Hepatocyte (in vitro differentiated cells): ENCODE measurements at regions not wholly inside any gene's neighbourhood (a gene's known extent, or its start where the extent isn't known, plus 50 kb on each side); places are given as distances from the start of the nearest gene placed in this dataset.

Experiments
- DNase-seq: peaks from one replicate; pipeline ENCODE4 v3.0.0-alpha.2; 2016; ENCODE audit warnings: low spot score
- H2AFZ ChIP-seq: fragments of 200-600 bp; sonication (generic); 2 replicates; pipeline ENCODE4 v1.6.0; 2016; ENCODE audit warnings: antibody characterized with exemption, mild to moderate bottlenecking
- H3K27ac ChIP-seq: fragments of 200-600 bp; sonication (generic); 2 replicates; pipeline ENCODE4 v1.5.1; 2016; ENCODE audit warnings: mild to moderate bottlenecking
- H3K27me3 ChIP-seq: fragments of 200-600 bp; sonication (generic); 2 replicates; pipeline ENCODE4 v1.6.1; 2016
- H3K36me3 ChIP-seq: fragments of 200-600 bp; sonication (generic); replicated peaks from 2 replicates; pipeline ENCODE4 v1.5.1; 2016; ENCODE audit warnings: low read depth; ENCODE audit not compliant: insufficient read depth
- H3K4me1 ChIP-seq: fragments of 200-600 bp; sonication (generic); 2 replicates; pipeline ENCODE4 v1.5.1; 2016; ENCODE audit warnings: mild to moderate bottlenecking, moderate library complexity; ENCODE audit not compliant: insufficient read depth
- H3K4me2 ChIP-seq: fragments of 200-600 bp; sonication (generic); 2 replicates; pipeline ENCODE4 v1.6.0; 2016
- H3K4me3 ChIP-seq: fragments of 200-600 bp; sonication (generic); 2 replicates; pipeline ENCODE4 v1.5.1; 2016; ENCODE audit warnings: mild to moderate bottlenecking
- H3K79me2 ChIP-seq: fragments of 200-600 bp; sonication (generic); 2 replicates; pipeline ENCODE4 v1.6.0; 2017; ENCODE audit warnings: mild to moderate bottlenecking
- H3K9me2 ChIP-seq: fragments of 200-600 bp; sonication (generic); replicated peaks from 2 replicates; pipeline ENCODE4 v1.6.0; 2017; ENCODE audit warnings: mild to moderate bottlenecking; ENCODE audit not compliant: insufficient read depth
- H3K9me3 ChIP-seq: fragments of 200-600 bp; sonication (generic); 2 replicates; pipeline ENCODE4 v1.5.1; 2016; ENCODE audit warnings: low read depth, mild to moderate bottlenecking
- H4K20me1 ChIP-seq: fragments of 200-600 bp; sonication (generic); 2 replicates; pipeline ENCODE4 v1.6.0; 2016; ENCODE audit warnings: mild to moderate bottlenecking; ENCODE audit not compliant: insufficient read depth, poor library complexity, severe bottlenecking
- EZH2 ChIP-seq: fragments of 200-600 bp; sonication (generic); IDR thresholded peaks from 2 replicates; pipeline ENCODE4 v1.6.1; 2016; ENCODE audit warnings: antibody characterized with exemption, mild to moderate bottlenecking, borderline replicate concordance
- EZH2phosphoT487 ChIP-seq: fragments of 200-600 bp; sonication (generic); IDR thresholded peaks from one replicate; pipeline ENCODE4 v1.6.1; 2018; ENCODE audit warnings: antibody characterized with exemption, mild to moderate bottlenecking, low read depth, moderate library complexity; ENCODE audit not compliant: unreplicated experiment, severe bottlenecking
- WGBS: methylation state at CpG from one replicate; pipeline ENCODE4 v1.1.6; 2016; ENCODE audit warnings: low lambda C conversion rate; ENCODE audit errors: missing lambda C conversion rate; 5-methylcytosine and 5-hydroxymethylcytosine counted together
- TF ChIP-seq, protein P1 (sequence below): fragments of 200-600 bp; sonication (generic); IDR thresholded peaks from 2 replicates; pipeline ENCODE4 v1.5.1; 2016; ENCODE audit warnings: antibody characterized with exemption, mild to moderate bottlenecking; ENCODE audit not compliant: poor library complexity

DNA sequence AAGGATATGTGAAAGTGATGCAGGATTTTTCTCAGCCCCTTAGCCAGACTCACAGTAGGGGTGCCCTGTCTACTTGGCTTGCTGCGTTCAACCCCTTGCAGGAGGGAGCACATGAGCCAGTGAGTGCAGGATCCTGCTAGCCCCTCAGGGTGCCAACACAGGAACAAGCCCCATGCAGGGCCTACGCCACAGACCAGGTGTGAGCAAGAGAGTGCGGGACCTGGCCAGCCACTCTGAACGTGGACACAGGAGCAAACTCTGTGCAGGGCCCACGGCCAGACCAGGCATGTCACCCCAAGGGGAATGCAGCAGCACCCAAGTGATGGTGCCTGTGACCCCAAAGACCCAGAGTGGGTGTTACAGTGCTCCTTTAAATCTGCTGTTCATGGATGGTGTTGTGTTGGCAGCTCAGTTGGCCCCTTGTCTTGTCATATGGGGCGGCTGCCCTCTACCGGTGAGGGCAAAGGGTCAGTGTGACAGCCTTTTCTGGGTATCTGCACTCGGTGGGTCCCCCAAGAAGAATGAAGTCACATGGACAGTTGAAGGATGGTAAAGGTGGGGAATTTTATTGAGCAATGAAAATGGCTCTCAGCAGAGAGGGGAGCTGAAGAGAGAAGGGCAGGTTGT lies 188.4 kb upstream of the MAOA start:
- H3K4me3 ChIP-seq, result no peak overlapping the region
- H3K27ac ChIP-seq, result no peak overlapping the region
- no peak overlapping the region for H2AFZ ChIP-seq
- DNase-seq, result no peak
- no peak overlapping the region for H3K4me2 ChIP-seq
- no peaks in the 10 kb centered on the region for H3K9me2 ChIP-seq
- no peaks in the 10 kb centered on the region for H3K4me1 ChIP-seq
- H3K36me3 ChIP-seq, result no peaks in the 10 kb centered on the region
- H3K27me3 ChIP-seq, result no peaks in the 10 kb centered on the region
- H3K9me3 ChIP-seq, result no peaks in the 10 kb centered on the region
- 86% methylated on average over 8 of the region's 8 CpGs for WGBS
- H4K20me1 ChIP-seq, result no peaks in the 10 kb centered on the region
- H3K79me2 ChIP-seq, result no peaks in the 10 kb centered on the region
- TF ChIP-seq EZH2phosphoT487 (no peak), EZH2 (no peak)
- TF ChIP-seq, protein P1, sequence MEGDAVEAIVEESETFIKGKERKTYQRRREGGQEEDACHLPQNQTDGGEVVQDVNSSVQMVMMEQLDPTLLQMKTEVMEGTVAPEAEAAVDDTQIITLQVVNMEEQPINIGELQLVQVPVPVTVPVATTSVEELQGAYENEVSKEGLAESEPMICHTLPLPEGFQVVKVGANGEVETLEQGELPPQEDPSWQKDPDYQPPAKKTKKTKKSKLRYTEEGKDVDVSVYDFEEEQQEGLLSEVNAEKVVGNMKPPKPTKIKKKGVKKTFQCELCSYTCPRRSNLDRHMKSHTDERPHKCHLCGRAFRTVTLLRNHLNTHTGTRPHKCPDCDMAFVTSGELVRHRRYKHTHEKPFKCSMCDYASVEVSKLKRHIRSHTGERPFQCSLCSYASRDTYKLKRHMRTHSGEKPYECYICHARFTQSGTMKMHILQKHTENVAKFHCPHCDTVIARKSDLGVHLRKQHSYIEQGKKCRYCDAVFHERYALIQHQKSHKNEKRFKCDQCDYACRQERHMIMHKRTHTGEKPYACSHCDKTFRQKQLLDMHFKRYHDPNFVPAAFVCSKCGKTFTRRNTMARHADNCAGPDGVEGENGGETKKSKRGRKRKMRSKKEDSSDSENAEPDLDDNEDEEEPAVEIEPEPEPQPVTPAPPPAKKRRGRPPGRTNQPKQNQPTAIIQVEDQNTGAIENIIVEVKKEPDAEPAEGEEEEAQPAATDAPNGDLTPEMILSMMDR, result no peak

DNA sequence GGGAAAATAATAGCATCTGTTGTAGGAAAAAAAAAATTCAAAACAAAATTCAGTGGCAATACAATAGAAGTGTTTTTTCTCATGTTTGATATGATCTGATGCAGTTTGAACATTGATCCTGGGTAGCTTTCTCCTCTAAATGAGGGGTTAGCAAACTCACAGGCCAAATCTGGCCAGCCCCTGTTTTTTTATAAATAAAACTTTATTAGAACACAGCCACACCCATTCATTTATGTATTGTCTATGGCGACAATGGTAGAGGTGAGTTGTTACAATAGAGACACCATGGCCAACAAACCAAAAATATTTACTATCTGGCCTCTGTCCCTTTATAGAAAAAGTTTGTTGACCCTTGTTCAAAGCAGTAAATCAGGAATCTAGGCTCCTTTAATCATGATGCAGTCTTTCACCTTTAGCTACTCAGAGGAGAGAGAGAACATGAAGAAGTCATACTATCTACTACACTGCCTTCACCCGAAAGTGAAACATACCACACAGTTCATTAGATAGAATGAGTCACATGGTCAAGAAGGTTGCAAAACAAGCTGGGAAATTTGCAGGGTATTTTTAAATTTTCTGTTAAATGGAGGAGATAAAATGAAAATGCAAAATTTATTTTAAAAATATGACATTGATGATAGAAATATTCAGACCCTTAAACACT lies 186.6 kb upstream of the MAOA start:
- Histone ChIP-seq H3K9me3 (no peaks in the 10 kb centered on the region), H3K4me1 (no peaks in the 10 kb centered on the region), H2AFZ (no peak overlapping the region), H3K4me2 (no peak overlapping the region), H3K79me2 (no peaks in the 10 kb centered on the region), H3K36me3 (no peaks in the 10 kb centered on the region), H3K27ac (no peak overlapping the region), H3K4me3 (no peak overlapping the region), H4K20me1 (no peaks in the 10 kb centered on the region), H3K9me2 (no peaks in the 10 kb centered on the region), H3K27me3 (no peaks in the 10 kb centered on the region)
- WGBS, result 92% methylated on average over 2 of the region's 2 CpGs
- no peak for DNase-seq
- TF ChIP-seq, protein P1, result no peak
- TF ChIP-seq EZH2phosphoT487 (no peak), EZH2 (no peak)

DNA sequence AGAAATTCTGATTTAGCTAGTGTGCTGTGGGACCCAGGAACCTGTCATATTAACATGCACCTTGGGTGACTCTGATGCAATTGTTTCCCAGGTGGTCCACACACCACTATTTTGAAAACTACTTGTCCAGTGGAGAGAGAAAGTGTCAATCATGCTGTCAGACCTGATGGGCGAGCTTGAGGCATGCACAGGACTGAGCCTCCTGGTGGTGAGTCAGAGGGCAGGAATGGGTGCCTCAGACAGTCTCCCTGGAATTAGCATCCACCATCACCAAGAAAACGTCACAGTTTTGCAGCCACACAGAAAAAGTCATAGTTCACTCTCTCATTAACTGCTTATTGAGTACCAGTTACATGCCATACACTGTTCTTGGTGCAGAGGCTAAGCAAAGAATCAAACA lies 181.8 kb upstream of the MAOA start:
- no peaks in the 10 kb centered on the region for H3K9me2 ChIP-seq
- no peak overlapping the region for H3K4me3 ChIP-seq
- no peak overlapping the region for H3K4me2 ChIP-seq
- DNase-seq, result no peak
- H3K27ac ChIP-seq, result no peak overlapping the region
- WGBS, result 39% methylated on average over 2 of the region's 2 CpGs
- TF ChIP-seq, protein P1, result no peak
- no peak for TF ChIP-seq EZH2
- no peak for TF ChIP-seq EZH2phosphoT487
- no peaks in the 10 kb centered on the region for H3K9me3 ChIP-seq
- H4K20me1 ChIP-seq, result no peaks in the 10 kb centered on the region
- no peaks in the 10 kb centered on the region for H3K27me3 ChIP-seq
- no peak overlapping the region for H2AFZ ChIP-seq
- H3K36me3 ChIP-seq, result no peaks in the 10 kb centered on the region
- H3K79me2 ChIP-seq, result no peaks in the 10 kb centered on the region
- H3K4me1 ChIP-seq, result no peaks in the 10 kb centered on the region
